ENCODE measurements at regions not wholly inside any gene's neighbourhood (a gene's known extent, or its start where the extent isn't known, plus 50 kb on each side); places are given as distances from the start of the nearest gene placed in this dataset.

DNA sequence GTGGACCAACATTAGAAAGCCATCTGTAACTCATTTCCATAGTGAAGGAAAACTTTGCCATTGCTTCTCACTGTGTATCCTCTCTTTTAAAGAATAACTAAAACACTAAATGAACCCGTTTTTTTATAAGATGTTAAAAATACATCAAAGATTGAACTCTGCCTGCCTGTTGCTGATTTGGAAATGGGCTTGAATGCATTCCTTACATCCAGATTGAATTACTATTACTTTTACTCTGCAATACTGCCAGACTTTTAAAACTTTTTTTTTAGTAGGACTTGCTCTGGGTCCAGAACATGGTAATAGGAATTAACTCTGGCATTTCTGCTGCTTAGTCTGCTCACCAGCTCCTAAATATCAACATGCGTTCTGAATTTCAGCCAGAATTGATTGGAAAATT is 176.8 kb upstream of the PAPPA start:
- Histone ChIP-seq H3K4me3 (ENCODE audit: control insufficient read depth in 2 of 3, extremely low read depth in 1 of 3, insufficient read depth in 2 of 3, low read depth in 1 of 3, low read length in 3 of 3) (no peak overlapping the region), H2AFZ (ENCODE audit: control insufficient read depth, low read length) (no peak overlapping the region), H3K4me2 (ENCODE audit: control insufficient read depth, extremely low read depth, insufficient read depth, low read depth, low read length) (no peak overlapping the region), H3K27ac (ENCODE audit: control insufficient read depth, insufficient read depth, low read length) (no peak overlapping the region), H3K79me2 (ENCODE audit: control insufficient read depth, insufficient read depth, low read length) (no peaks in the 10 kb centered on the region), H3K9me3 (ENCODE audit: control insufficient read depth, low read depth, low read length) (no peaks in the 10 kb centered on the region), H4K20me1 (ENCODE audit: control insufficient read depth, extremely low read depth, insufficient read depth, low read length) (no peaks in the 10 kb centered on the region), H3K9me1 (ENCODE audit: control insufficient read depth, extremely low read depth, insufficient read depth, low read length) (no peaks in the 10 kb centered on the region), H3K9ac (ENCODE audit: control insufficient read depth, extremely low read depth, insufficient read depth, low read length) (no peak overlapping the region), H3K36me3 (ENCODE audit: control insufficient read depth in 2 of 2, extremely low read depth in 1 of 2, insufficient read depth in 2 of 2, low read length in 2 of 2) (no peaks in the 10 kb centered on the region), H3K27me3 (ENCODE audit: control insufficient read depth, extremely low read depth, insufficient read depth, low read length) (no peaks in the 10 kb centered on the region), H3K4me1 (ENCODE audit: control insufficient read depth, extremely low read depth, insufficient read depth, low read length) (no peaks in the 10 kb centered on the region)
- no peak for DNase-seq (ENCODE audit: low read depth, low spot score)
- TF ChIP-seq, protein P1, sequence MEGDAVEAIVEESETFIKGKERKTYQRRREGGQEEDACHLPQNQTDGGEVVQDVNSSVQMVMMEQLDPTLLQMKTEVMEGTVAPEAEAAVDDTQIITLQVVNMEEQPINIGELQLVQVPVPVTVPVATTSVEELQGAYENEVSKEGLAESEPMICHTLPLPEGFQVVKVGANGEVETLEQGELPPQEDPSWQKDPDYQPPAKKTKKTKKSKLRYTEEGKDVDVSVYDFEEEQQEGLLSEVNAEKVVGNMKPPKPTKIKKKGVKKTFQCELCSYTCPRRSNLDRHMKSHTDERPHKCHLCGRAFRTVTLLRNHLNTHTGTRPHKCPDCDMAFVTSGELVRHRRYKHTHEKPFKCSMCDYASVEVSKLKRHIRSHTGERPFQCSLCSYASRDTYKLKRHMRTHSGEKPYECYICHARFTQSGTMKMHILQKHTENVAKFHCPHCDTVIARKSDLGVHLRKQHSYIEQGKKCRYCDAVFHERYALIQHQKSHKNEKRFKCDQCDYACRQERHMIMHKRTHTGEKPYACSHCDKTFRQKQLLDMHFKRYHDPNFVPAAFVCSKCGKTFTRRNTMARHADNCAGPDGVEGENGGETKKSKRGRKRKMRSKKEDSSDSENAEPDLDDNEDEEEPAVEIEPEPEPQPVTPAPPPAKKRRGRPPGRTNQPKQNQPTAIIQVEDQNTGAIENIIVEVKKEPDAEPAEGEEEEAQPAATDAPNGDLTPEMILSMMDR (optimal IDR thresholded peaks at IDR 0.05 in 1 of 3, IDR thresholded peaks at IDR 0.05 in 1 of 3, conservative IDR thresholded peaks at IDR 0.05 in 1 of 3; ENCODE audit: extremely low read depth in 1 of 3, insufficient read depth in 2 of 3, low read length in 3 of 3) = no peak
- TF ChIP-seq EZH2 (IDR thresholded peaks at IDR 0.05; ENCODE audit: low read length) = no peak
- no peak for FAIRE-seq
- dilution Hi-C loops (cut with MboI; ENCODE audit: extremely low pct_ligation_motif_present, low sequenced_read_pairs) = no loop called here

DNA sequence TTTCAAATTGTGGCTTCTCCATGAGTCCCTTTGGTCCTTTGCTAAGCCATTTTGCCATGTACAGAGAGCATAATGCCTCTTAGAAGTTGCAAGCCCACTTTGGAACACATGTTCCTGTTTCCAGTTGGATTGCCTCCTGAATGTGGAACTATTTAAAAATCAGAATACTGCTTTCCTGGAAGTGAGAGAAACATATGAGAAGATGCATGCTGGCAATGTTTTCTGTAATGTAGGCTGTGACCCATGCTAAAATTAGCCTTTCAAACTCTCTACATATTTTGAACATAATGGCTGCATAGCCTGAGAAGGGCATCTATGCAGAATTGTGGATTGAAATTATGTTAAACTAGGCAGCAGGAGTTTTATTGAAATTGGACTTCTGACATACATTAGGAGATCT is 175.5 kb upstream of the PAPPA start:
- Histone ChIP-seq H3K9ac (ENCODE audit: control insufficient read depth, extremely low read depth, insufficient read depth, low read length) (no peak overlapping the region), H3K9me1 (ENCODE audit: control insufficient read depth, extremely low read depth, insufficient read depth, low read length) (no peaks in the 10 kb centered on the region), H3K27me3 (ENCODE audit: control insufficient read depth, extremely low read depth, insufficient read depth, low read length) (no peaks in the 10 kb centered on the region), H4K20me1 (ENCODE audit: control insufficient read depth, extremely low read depth, insufficient read depth, low read length) (no peaks in the 10 kb centered on the region), H3K36me3 (ENCODE audit: control insufficient read depth in 2 of 2, extremely low read depth in 1 of 2, insufficient read depth in 2 of 2, low read length in 2 of 2) (no peaks in the 10 kb centered on the region), H3K4me1 (ENCODE audit: control insufficient read depth, extremely low read depth, insufficient read depth, low read length) (no peaks in the 10 kb centered on the region), H3K4me2 (ENCODE audit: control insufficient read depth, extremely low read depth, insufficient read depth, low read depth, low read length) (no peak overlapping the region), H3K9me3 (ENCODE audit: control insufficient read depth, low read depth, low read length) (no peaks in the 10 kb centered on the region), H3K4me3 (ENCODE audit: control insufficient read depth in 2 of 3, extremely low read depth in 1 of 3, insufficient read depth in 2 of 3, low read depth in 1 of 3, low read length in 3 of 3) (no peak overlapping the region), H3K27ac (ENCODE audit: control insufficient read depth, insufficient read depth, low read length) (no peak overlapping the region), H3K79me2 (ENCODE audit: control insufficient read depth, insufficient read depth, low read length) (no peaks in the 10 kb centered on the region), H2AFZ (ENCODE audit: control insufficient read depth, low read length) (no peak overlapping the region)
- dilution Hi-C loops (cut with MboI; ENCODE audit: extremely low pct_ligation_motif_present, low sequenced_read_pairs) = no loop called here
- DNase-seq (ENCODE audit: low read depth, low spot score) (no peak), FAIRE-seq (no peak)
- TF ChIP-seq, protein P1 (optimal IDR thresholded peaks at IDR 0.05 in 1 of 3, IDR thresholded peaks at IDR 0.05 in 1 of 3, conservative IDR thresholded peaks at IDR 0.05 in 1 of 3; ENCODE audit: extremely low read depth in 1 of 3, insufficient read depth in 2 of 3, low read length in 3 of 3) = no peak
- no peak for TF ChIP-seq EZH2 (IDR thresholded peaks at IDR 0.05; ENCODE audit: low read length)
